ENCODE measurements at regions not wholly inside any gene's neighbourhood (a gene's known extent, or its start where the extent isn't known, plus 50 kb on each side); places are given as distances from the start of the nearest gene placed in this dataset.

DNA sequence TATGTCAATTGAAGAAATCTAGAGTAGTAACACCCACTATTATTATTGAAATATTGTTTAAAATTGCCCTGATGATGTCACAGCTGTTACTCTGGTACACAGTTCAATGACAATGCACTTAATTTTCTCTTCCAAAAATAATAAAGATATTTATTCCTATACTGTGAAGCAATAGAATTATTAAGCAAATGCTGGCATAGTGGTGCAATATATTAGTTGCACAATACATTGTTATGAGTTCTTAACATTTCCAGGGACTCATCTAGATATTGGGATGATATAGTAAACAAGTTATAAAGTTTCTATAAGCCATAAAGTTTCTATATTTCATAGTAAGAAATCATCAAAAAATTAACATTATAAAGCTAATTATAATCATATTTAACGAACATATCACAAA lies 897.8 kb downstream of the LRFN5 start:
- TF ChIP-seq EZH2phosphoT487 (IDR thresholded peaks at IDR 0.05; ENCODE audit: borderline replicate concordance, low read depth) (no peak), EP300 (IDR thresholded peaks at IDR 0.05; ENCODE audit: borderline replicate concordance in 1 of 2, low read depth in 1 of 2, low read length in 1 of 2) (no peak), SIN3A (IDR thresholded peaks at IDR 0.05; ENCODE audit: borderline replicate concordance, low read depth, low read length) (no peak), POLR2AphosphoS5 (IDR thresholded peaks at IDR 0.05; ENCODE audit: low read depth, low read length) (no peak), CHD2 (IDR thresholded peaks at IDR 0.05; ENCODE audit: low read length, partially characterized antibody) (no peak), MEF2A (IDR thresholded peaks at IDR 0.05; ENCODE audit: borderline replicate concordance, low read depth) (no peak), GABPA (IDR thresholded peaks at IDR 0.05; ENCODE audit: low read depth) (no peak), RFX5 (IDR thresholded peaks at IDR 0.05; ENCODE audit: low read length) (no peak), JUND (IDR thresholded peaks at IDR 0.05) (no peak)
- TF ChIP-seq, protein P1, sequence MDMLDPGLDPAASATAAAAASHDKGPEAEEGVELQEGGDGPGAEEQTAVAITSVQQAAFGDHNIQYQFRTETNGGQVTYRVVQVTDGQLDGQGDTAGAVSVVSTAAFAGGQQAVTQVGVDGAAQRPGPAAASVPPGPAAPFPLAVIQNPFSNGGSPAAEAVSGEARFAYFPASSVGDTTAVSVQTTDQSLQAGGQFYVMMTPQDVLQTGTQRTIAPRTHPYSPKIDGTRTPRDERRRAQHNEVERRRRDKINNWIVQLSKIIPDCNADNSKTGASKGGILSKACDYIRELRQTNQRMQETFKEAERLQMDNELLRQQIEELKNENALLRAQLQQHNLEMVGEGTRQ (IDR thresholded peaks at IDR 0.05; ENCODE audit: borderline replicate concordance, low read depth, low read length) = no peak
- TF ChIP-seq, protein P2, sequence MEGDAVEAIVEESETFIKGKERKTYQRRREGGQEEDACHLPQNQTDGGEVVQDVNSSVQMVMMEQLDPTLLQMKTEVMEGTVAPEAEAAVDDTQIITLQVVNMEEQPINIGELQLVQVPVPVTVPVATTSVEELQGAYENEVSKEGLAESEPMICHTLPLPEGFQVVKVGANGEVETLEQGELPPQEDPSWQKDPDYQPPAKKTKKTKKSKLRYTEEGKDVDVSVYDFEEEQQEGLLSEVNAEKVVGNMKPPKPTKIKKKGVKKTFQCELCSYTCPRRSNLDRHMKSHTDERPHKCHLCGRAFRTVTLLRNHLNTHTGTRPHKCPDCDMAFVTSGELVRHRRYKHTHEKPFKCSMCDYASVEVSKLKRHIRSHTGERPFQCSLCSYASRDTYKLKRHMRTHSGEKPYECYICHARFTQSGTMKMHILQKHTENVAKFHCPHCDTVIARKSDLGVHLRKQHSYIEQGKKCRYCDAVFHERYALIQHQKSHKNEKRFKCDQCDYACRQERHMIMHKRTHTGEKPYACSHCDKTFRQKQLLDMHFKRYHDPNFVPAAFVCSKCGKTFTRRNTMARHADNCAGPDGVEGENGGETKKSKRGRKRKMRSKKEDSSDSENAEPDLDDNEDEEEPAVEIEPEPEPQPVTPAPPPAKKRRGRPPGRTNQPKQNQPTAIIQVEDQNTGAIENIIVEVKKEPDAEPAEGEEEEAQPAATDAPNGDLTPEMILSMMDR (IDR thresholded peaks at IDR 0.05) = no peak
- TF ChIP-seq, protein P3, sequence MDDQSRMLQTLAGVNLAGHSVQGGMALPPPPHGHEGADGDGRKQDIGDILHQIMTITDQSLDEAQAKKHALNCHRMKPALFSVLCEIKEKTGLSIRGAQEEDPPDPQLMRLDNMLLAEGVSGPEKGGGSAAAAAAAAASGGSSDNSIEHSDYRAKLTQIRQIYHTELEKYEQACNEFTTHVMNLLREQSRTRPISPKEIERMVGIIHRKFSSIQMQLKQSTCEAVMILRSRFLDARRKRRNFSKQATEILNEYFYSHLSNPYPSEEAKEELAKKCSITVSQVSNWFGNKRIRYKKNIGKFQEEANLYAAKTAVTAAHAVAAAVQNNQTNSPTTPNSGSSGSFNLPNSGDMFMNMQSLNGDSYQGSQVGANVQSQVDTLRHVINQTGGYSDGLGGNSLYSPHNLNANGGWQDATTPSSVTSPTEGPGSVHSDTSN (IDR thresholded peaks at IDR 0.05) = no peak
- TF ChIP-seq, protein P4, sequence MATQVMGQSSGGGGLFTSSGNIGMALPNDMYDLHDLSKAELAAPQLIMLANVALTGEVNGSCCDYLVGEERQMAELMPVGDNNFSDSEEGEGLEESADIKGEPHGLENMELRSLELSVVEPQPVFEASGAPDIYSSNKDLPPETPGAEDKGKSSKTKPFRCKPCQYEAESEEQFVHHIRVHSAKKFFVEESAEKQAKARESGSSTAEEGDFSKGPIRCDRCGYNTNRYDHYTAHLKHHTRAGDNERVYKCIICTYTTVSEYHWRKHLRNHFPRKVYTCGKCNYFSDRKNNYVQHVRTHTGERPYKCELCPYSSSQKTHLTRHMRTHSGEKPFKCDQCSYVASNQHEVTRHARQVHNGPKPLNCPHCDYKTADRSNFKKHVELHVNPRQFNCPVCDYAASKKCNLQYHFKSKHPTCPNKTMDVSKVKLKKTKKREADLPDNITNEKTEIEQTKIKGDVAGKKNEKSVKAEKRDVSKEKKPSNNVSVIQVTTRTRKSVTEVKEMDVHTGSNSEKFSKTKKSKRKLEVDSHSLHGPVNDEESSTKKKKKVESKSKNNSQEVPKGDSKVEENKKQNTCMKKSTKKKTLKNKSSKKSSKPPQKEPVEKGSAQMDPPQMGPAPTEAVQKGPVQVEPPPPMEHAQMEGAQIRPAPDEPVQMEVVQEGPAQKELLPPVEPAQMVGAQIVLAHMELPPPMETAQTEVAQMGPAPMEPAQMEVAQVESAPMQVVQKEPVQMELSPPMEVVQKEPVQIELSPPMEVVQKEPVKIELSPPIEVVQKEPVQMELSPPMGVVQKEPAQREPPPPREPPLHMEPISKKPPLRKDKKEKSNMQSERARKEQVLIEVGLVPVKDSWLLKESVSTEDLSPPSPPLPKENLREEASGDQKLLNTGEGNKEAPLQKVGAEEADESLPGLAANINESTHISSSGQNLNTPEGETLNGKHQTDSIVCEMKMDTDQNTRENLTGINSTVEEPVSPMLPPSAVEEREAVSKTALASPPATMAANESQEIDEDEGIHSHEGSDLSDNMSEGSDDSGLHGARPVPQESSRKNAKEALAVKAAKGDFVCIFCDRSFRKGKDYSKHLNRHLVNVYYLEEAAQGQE (IDR thresholded peaks at IDR 0.05; ENCODE audit: low read depth, low read length) = no peak

All from SK-N-SH (cell line).